ENCODE measurements at regions not wholly inside any gene's neighbourhood (a gene's known extent, or its start where the extent isn't known, plus 50 kb on each side); places are given as distances from the start of the nearest gene placed in this dataset.
A peak's percentile ranks its signal among the peaks of the same experiment; 100 is the strongest.

GRCh38 chr7:27364344-27364758, 121.7 kb downstream of the EVX1 start:
- H3K79me2 ChIP-seq (ENCODE audit: control insufficient read depth, insufficient read depth, low read length), result no peaks in the 10 kb centered on the region
- peaks cover 1% of the 10 kb centered on the region for H3K4me1 ChIP-seq (ENCODE audit: control insufficient read depth, low read depth, low read length)
- H4K8ac ChIP-seq (ENCODE audit: low read depth, low read length), result no peak overlapping the region
- H2BK5ac ChIP-seq (ENCODE audit: low read length), result no peak overlapping the region
- H4K5ac ChIP-seq (ENCODE audit: low read length), result no peak overlapping the region
- H3K27ac ChIP-seq (ENCODE audit: low read depth, low read length), result no peak overlapping the region
- no peaks in the 10 kb centered on the region for H3K27me3 ChIP-seq (ENCODE audit: insufficient read depth, low read length, poor library complexity)
- H3K18ac ChIP-seq (ENCODE audit: low read length), result no peak overlapping the region
- H3K79me1 ChIP-seq (ENCODE audit: low read length), result no peaks in the 10 kb centered on the region
- H3K56ac ChIP-seq (ENCODE audit: low read length), result peak overlapping the region; percentile 3
- H2BK120ac ChIP-seq (ENCODE audit: low read depth, low read length), result no peak overlapping the region
- H2AK5ac ChIP-seq (ENCODE audit: low read length), result no peak overlapping the region
- H3K4me2 ChIP-seq (ENCODE audit: low read length), result no peak overlapping the region
- no peak overlapping the region for H3K4ac ChIP-seq (ENCODE audit: low read depth, low read length)
- H3K23ac ChIP-seq (ENCODE audit: low read length), result no peak overlapping the region
- no peak for DNase-seq
- H2BK15ac ChIP-seq (replicated peaks; ENCODE audit: low read depth), result no peak overlapping the region
- H3K4me3 ChIP-seq (ENCODE audit: low read length), result no peak overlapping the region
- no peaks in the 10 kb centered on the region for H3K36me3 ChIP-seq (ENCODE audit: control insufficient read depth, insufficient read depth, low read length)
- WGBS (ENCODE audit: extremely low coverage, insufficient coverage, low lambda C conversion rate), result no CpG with 5 or more reads among the region's 4 CpGs
- no peak overlapping the region for H3K9ac ChIP-seq (ENCODE audit: low read length)

GRCh38 chr7:27367179-27367932, 124.8 kb downstream of the EVX1 start:
- no peak overlapping the region for H4K8ac ChIP-seq (ENCODE audit: low read depth, low read length)
- H3K27me3 ChIP-seq (ENCODE audit: insufficient read depth, low read length, poor library complexity), result no peaks in the 10 kb centered on the region
- no peak overlapping the region for H3K23ac ChIP-seq (ENCODE audit: low read length)
- H3K79me1 ChIP-seq (ENCODE audit: low read length), result no peaks in the 10 kb centered on the region
- no peak overlapping the region for H3K27ac ChIP-seq (ENCODE audit: low read depth, low read length)
- H2BK120ac ChIP-seq (ENCODE audit: low read depth, low read length), result no peak overlapping the region
- H3K4ac ChIP-seq (ENCODE audit: low read depth, low read length), result no peak overlapping the region
- no peaks in the 10 kb centered on the region for H3K79me2 ChIP-seq (ENCODE audit: control insufficient read depth, insufficient read depth, low read length)
- WGBS (ENCODE audit: extremely low coverage, insufficient coverage, low lambda C conversion rate), result no CpG with 5 or more reads among the region's 4 CpGs
- H2BK15ac ChIP-seq (replicated peaks; ENCODE audit: low read depth), result no peak overlapping the region
- H3K18ac ChIP-seq (ENCODE audit: low read length), result no peak overlapping the region
- no peak overlapping the region for H3K4me3 ChIP-seq (ENCODE audit: low read length)
- peak overlapping the region; percentile 30 for H3K56ac ChIP-seq (ENCODE audit: low read length)
- H2BK5ac ChIP-seq (ENCODE audit: low read length), result no peak overlapping the region
- DNase-seq, result no peak
- H3K9ac ChIP-seq (ENCODE audit: low read length), result no peak overlapping the region
- H4K5ac ChIP-seq (ENCODE audit: low read length), result no peak overlapping the region
- no peak overlapping the region for H3K4me2 ChIP-seq (ENCODE audit: low read length)
- H3K36me3 ChIP-seq (ENCODE audit: control insufficient read depth, insufficient read depth, low read length), result no peaks in the 10 kb centered on the region
- peaks cover under 1% of the 10 kb centered on the region for H3K4me1 ChIP-seq (ENCODE audit: control insufficient read depth, low read depth, low read length)
- peak overlapping the region; percentile 95 for H2AK5ac ChIP-seq (ENCODE audit: low read length)

- H3K36me3 ChIP-seq (ENCODE audit: control insufficient read depth, insufficient read depth, low read length), result no peaks in the 10 kb centered on the region
- DNase-seq, result no peak
- no peak overlapping the region for H2BK5ac ChIP-seq (ENCODE audit: low read length)
- no peak overlapping the region for H2BK120ac ChIP-seq (ENCODE audit: low read depth, low read length)
- peak overlapping the region; percentile 95 for H2AK5ac ChIP-seq (ENCODE audit: low read length)
- no peak overlapping the region for H4K5ac ChIP-seq (ENCODE audit: low read length)
- H2BK15ac ChIP-seq (replicated peaks; ENCODE audit: low read depth), result no peak overlapping the region
- H3K4me2 ChIP-seq (ENCODE audit: low read length), result no peak overlapping the region
- H3K9ac ChIP-seq (ENCODE audit: low read length), result no peak overlapping the region
- H3K4me3 ChIP-seq (ENCODE audit: low read length), result no peak overlapping the region
- H3K79me1 ChIP-seq (ENCODE audit: low read length), result no peaks in the 10 kb centered on the region
- 100% methylated on average over 4 of the region's 4 CpGs for WGBS (ENCODE audit: extremely low coverage, insufficient coverage, low lambda C conversion rate)
- H3K27ac ChIP-seq (ENCODE audit: low read depth, low read length), result no peak overlapping the region
- no peak overlapping the region for H3K23ac ChIP-seq (ENCODE audit: low read length)
- H3K4ac ChIP-seq (ENCODE audit: low read depth, low read length), result no peak overlapping the region
- no peak overlapping the region for H3K18ac ChIP-seq (ENCODE audit: low read length)
- peaks cover 4% of the 10 kb centered on the region for H3K4me1 ChIP-seq (ENCODE audit: control insufficient read depth, low read depth, low read length)
- H4K8ac ChIP-seq (ENCODE audit: low read depth, low read length), result no peak overlapping the region
- no peaks in the 10 kb centered on the region for H3K27me3 ChIP-seq (ENCODE audit: insufficient read depth, low read length, poor library complexity)
- H3K56ac ChIP-seq (ENCODE audit: low read length), result peak overlapping the region; percentile 30
- H3K79me2 ChIP-seq (ENCODE audit: control insufficient read depth, insufficient read depth, low read length), result no peaks in the 10 kb centered on the region
Measured at GRCh38 chr7:27367933-27368549, 125.4 kb downstream of the EVX1 start.

GRCh38 chr7:27374958-27375841, 132.6 kb downstream of the EVX1 start:
- H3K4me2 ChIP-seq (ENCODE audit: low read length), result no peak overlapping the region
- no peaks in the 10 kb centered on the region for H3K79me2 ChIP-seq (ENCODE audit: control insufficient read depth, insufficient read depth, low read length)
- H3K79me1 ChIP-seq (ENCODE audit: low read length), result no peaks in the 10 kb centered on the region
- H2AK5ac ChIP-seq (ENCODE audit: low read length), result no peak overlapping the region
- no peaks in the 10 kb centered on the region for H3K27me3 ChIP-seq (ENCODE audit: insufficient read depth, low read length, poor library complexity)
- no peak overlapping the region for H4K5ac ChIP-seq (ENCODE audit: low read length)
- peak overlapping the region; percentile 27 for H3K27ac ChIP-seq (ENCODE audit: low read depth, low read length)
- H3K18ac ChIP-seq (ENCODE audit: low read length), result peak overlapping the region; percentile 75
- peaks cover 20% of the 10 kb centered on the region for H3K4me1 ChIP-seq (ENCODE audit: control insufficient read depth, low read depth, low read length)
- H2BK5ac ChIP-seq (ENCODE audit: low read length), result no peak overlapping the region
- peak; percentile 76 for DNase-seq
- H2BK15ac ChIP-seq (replicated peaks; ENCODE audit: low read depth), result no peak overlapping the region
- peak overlapping the region; percentile 56 for H2BK120ac ChIP-seq (ENCODE audit: low read depth, low read length)
- peak overlapping the region; percentile 73 for H3K4ac ChIP-seq (ENCODE audit: low read depth, low read length)
- H3K9ac ChIP-seq (ENCODE audit: low read length), result no peak overlapping the region
- no peak overlapping the region for H3K4me3 ChIP-seq (ENCODE audit: low read length)
- no peak overlapping the region for H4K8ac ChIP-seq (ENCODE audit: low read depth, low read length)
- H3K36me3 ChIP-seq (ENCODE audit: control insufficient read depth, insufficient read depth, low read length), result no peaks in the 10 kb centered on the region
- no peak overlapping the region for H3K56ac ChIP-seq (ENCODE audit: low read length)
- no peak overlapping the region for H3K23ac ChIP-seq (ENCODE audit: low read length)
- WGBS (ENCODE audit: extremely low coverage, insufficient coverage, low lambda C conversion rate), result no CpG with 5 or more reads among the region's 6 CpGs

GRCh38 chr7:27375958-27376357, 133.4 kb downstream of the EVX1 start:
- Histone ChIP-seq H2AK5ac (ENCODE audit: low read length) (peak overlapping the region; percentile 34), H4K5ac (ENCODE audit: low read length) (no peak overlapping the region), H3K4me3 (ENCODE audit: low read length) (no peak overlapping the region), H3K4me2 (ENCODE audit: low read length) (no peak overlapping the region), H3K79me2 (ENCODE audit: control insufficient read depth, insufficient read depth, low read length) (no peaks in the 10 kb centered on the region), H3K36me3 (ENCODE audit: control insufficient read depth, insufficient read depth, low read length) (no peaks in the 10 kb centered on the region), H3K4ac (ENCODE audit: low read depth, low read length) (no peak overlapping the region), H2BK15ac (replicated peaks; ENCODE audit: low read depth) (no peak overlapping the region), H3K56ac (ENCODE audit: low read length) (peak overlapping the region; percentile 52), H3K18ac (ENCODE audit: low read length) (peak overlapping the region; percentile 51), H3K9ac (ENCODE audit: low read length) (peak overlapping the region; percentile 35), H3K79me1 (ENCODE audit: low read length) (no peaks in the 10 kb centered on the region), H3K23ac (ENCODE audit: low read length) (no peak overlapping the region), H3K27me3 (ENCODE audit: insufficient read depth, low read length, poor library complexity) (no peaks in the 10 kb centered on the region), H3K4me1 (ENCODE audit: control insufficient read depth, low read depth, low read length) (peaks cover 20% of the 10 kb centered on the region), H3K27ac (ENCODE audit: low read depth, low read length) (peak overlapping the region; percentile 53), H2BK5ac (ENCODE audit: low read length) (peak overlapping the region; percentile 63), H4K8ac (ENCODE audit: low read depth, low read length) (no peak overlapping the region), H2BK120ac (ENCODE audit: low read depth, low read length) (no peak overlapping the region)
- DNase-seq, result peak; percentile 80
- WGBS (ENCODE audit: extremely low coverage, insufficient coverage, low lambda C conversion rate), result no CpG with 5 or more reads among the region's 5 CpGs
